Uterus (tissue), 3 donors: ENCODE measurements at regions not wholly inside any gene's neighbourhood (a gene's known extent, or its start where the extent isn't known, plus 50 kb on each side); places are given as distances from the start of the nearest gene placed in this dataset.
"Not testable (repeated sequence)": the region's sequence is repeated elsewhere in the genome, so short reads cannot be mapped to it uniquely, and the experiment has no call there.

Experiments used
- DNase-seq, 2 donors: peaks; one replicate each; pipeline ENCODE4 v3.0.0-alpha.2; 2019 to 2020
- H3K27ac ChIP-seq, 2 donors: fragments of 200-600 bp; sonication (generic); 1 replicate in 1 of 2; 2 replicates in 1 of 2; pipeline ENCODE4 v1.5.1; 2016 to 2018
- H3K27me3 ChIP-seq, 2 donors: fragments of 200-600 bp; sonication (generic); one replicate each; pipeline ENCODE4 v1.5.1; 2018 to 2019; ENCODE audit warnings: control low read depth in 1 of 2
- H3K36me3 ChIP-seq, 2 donors: fragments of 200-600 bp; sonication (generic); one replicate each; pipeline ENCODE4 v1.5.1; 2019; ENCODE audit warnings: control low read depth in 1 of 2
- H3K4me1 ChIP-seq, 2 donors: fragments of 200-600 bp; sonication (generic); one replicate each; pipeline ENCODE4 v1.5.1; 2018 to 2019; ENCODE audit warnings: control low read depth in 1 of 2
- H3K4me3 ChIP-seq, 2 donors: fragments of 200-600 bp; sonication (generic); 1 replicate in 1 of 2; 2 replicates in 1 of 2; pipeline ENCODE4 v1.5.1; 2018 to 2019; ENCODE audit warnings: mild to moderate bottlenecking in 1 of 2
- H3K9me3 ChIP-seq, 2 donors: fragments of 200-600 bp; sonication (generic); one replicate each; pipeline ENCODE4 v1.5.1; 2019; ENCODE audit warnings: control low read depth in 1 of 2
- POLR2A ChIP-seq, 2 donors: fragments of 450-650 bp; IDR thresholded peaks; one replicate each; pipeline ENCODE4 v1.6.1; 2016; ENCODE audit warnings: antibody characterized with exemption in 2 of 2, mild to moderate bottlenecking in 1 of 2, moderate library complexity in 1 of 2
- intact Hi-C: fragments of 100-400 bp; cut with DNase I; formaldehyde crosslinking; loops from one replicate; pipeline ENCODE4 v1.15.1; 2023; ENCODE audit warnings: low total_unique reads
- TF ChIP-seq, protein P1 (sequence below), 4 experiments: fragments of 200-600 bp in 2 of 4; fragments of 450-650 bp in 2 of 4; sonication (generic) in 2 of 4; IDR thresholded peaks; one replicate each; pipeline ENCODE4 v1.5.1; 2016 to 2019; ENCODE audit warnings: antibody characterized with exemption in 4 of 4, mild to moderate bottlenecking in 2 of 4, moderate library complexity in 1 of 4
- donor health status: DM: yes; HTN: yes; CAD: no.

GRCh38 chr1:96104906-96105305 lies 616.7 kb upstream of the PTBP2 start:
- intact Hi-C loops = no loop called here
- no peak for DNase-seq
- no peaks in the 10 kb centered on the region for H3K27me3 ChIP-seq
- H3K27ac ChIP-seq = no peak overlapping the region
- H3K4me1 ChIP-seq = no peaks in the 10 kb centered on the region
- TF ChIP-seq, protein P1, sequence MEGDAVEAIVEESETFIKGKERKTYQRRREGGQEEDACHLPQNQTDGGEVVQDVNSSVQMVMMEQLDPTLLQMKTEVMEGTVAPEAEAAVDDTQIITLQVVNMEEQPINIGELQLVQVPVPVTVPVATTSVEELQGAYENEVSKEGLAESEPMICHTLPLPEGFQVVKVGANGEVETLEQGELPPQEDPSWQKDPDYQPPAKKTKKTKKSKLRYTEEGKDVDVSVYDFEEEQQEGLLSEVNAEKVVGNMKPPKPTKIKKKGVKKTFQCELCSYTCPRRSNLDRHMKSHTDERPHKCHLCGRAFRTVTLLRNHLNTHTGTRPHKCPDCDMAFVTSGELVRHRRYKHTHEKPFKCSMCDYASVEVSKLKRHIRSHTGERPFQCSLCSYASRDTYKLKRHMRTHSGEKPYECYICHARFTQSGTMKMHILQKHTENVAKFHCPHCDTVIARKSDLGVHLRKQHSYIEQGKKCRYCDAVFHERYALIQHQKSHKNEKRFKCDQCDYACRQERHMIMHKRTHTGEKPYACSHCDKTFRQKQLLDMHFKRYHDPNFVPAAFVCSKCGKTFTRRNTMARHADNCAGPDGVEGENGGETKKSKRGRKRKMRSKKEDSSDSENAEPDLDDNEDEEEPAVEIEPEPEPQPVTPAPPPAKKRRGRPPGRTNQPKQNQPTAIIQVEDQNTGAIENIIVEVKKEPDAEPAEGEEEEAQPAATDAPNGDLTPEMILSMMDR (IDR thresholded peaks at IDR 0.05) = no peak
- TF ChIP-seq POLR2A (IDR thresholded peaks at IDR 0.05) = no peak
- no peaks in the 10 kb centered on the region for H3K9me3 ChIP-seq
- H3K36me3 ChIP-seq = no peaks in the 10 kb centered on the region
- no peak overlapping the region for H3K4me3 ChIP-seq

GRCh38 chr1:96116731-96117130 lies 604.9 kb upstream of the PTBP2 start:
- Histone ChIP-seq H3K4me3 (no peak overlapping the region), H3K4me1 (no peaks in the 10 kb centered on the region), H3K36me3 (no peaks in the 10 kb centered on the region), H3K9me3 (no peaks in the 10 kb centered on the region), H3K27me3 (no peaks in the 10 kb centered on the region), H3K27ac (no peak overlapping the region)
- TF ChIP-seq POLR2A (IDR thresholded peaks at IDR 0.05) = no peak
- intact Hi-C loops = no loop called here
- no peak for DNase-seq

DNA sequence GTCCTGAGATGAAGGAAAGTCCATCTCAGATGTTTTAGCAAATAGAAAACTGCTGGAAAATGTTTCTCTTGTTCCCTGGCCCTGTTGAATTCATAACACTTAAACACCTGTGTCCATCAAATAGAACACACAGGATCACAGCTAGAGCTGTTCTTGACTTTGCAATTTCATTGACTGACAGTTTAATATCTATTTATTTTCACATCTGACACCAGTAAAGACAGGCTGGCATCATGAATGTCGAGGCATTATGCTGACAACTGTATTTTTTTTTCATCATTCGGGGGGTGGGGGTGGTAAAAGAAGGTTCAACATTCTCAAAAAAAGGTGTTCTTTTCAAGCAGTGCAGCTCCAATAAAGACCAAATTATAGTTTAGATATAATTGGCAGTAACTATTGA lies 591.2 kb upstream of the PTBP2 start:
- H3K27me3 ChIP-seq = no peaks in the 10 kb centered on the region
- H3K9me3 ChIP-seq = no peaks in the 10 kb centered on the region
- DNase-seq = no peak
- intact Hi-C loops = no loop called here
- TF ChIP-seq, protein P1 (IDR thresholded peaks at IDR 0.05) = no peak
- no peak for TF ChIP-seq POLR2A (IDR thresholded peaks at IDR 0.05)
- no peak overlapping the region for H3K27ac ChIP-seq
- no peak overlapping the region for H3K4me3 ChIP-seq
- no peaks in the 10 kb centered on the region for H3K4me1 ChIP-seq
- H3K36me3 ChIP-seq = no peaks in the 10 kb centered on the region

DNA sequence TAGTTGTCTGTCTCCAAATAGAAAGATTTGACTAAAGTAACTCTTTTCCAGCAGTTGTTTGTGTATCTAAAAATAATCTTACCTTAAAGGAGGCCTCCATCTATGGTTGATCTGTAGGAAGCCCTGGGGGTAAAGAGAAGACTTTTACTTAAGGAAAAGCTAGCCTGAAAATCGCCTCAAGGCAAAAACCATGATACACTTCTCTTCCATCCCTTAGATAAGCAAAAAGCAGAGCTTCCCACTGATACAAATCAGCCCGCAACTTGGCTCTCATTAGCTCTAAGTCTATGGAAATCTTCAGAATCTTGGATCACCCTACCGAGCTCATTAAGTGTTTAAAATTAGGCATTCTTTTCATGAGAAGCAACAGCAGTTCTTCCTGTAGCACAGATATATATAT lies 576.9 kb upstream of the PTBP2 start:
- Histone ChIP-seq H3K4me1 (no peaks in the 10 kb centered on the region), H3K27me3 (no peaks in the 10 kb centered on the region), H3K36me3 (no peaks in the 10 kb centered on the region), H3K4me3 (no peak overlapping the region), H3K9me3 (no peaks in the 10 kb centered on the region), H3K27ac (no peak overlapping the region)
- DNase-seq = no peak
- intact Hi-C loops = no loop called here
- no peak for TF ChIP-seq POLR2A (IDR thresholded peaks at IDR 0.05)
- TF ChIP-seq, protein P1 (IDR thresholded peaks at IDR 0.05) = no peak

DNA sequence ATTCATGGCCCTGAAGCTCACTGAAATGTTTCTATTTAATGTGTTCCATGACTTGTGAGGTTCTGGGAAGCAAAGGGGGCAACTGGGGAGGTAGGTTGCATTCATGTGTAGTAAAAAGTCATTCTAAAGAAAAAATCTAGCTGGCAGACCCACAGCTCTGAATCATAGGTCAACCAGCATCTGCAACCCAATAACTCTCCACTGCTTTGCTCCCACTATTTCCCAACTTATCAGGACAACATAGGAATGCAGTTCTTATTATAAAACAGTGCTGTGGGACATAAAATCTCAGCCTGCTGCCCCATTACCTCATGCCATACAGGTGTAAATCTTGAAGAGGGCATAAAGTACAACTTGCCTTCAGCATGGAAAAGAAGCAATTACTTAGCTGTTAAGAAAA lies 576.1 kb upstream of the PTBP2 start:
- TF ChIP-seq POLR2A (IDR thresholded peaks at IDR 0.05) = no peak
- TF ChIP-seq, protein P1 (IDR thresholded peaks at IDR 0.05) = no peak
- Histone ChIP-seq H3K9me3 (no peaks in the 10 kb centered on the region), H3K4me3 (no peak overlapping the region), H3K27me3 (no peaks in the 10 kb centered on the region), H3K4me1 (no peaks in the 10 kb centered on the region), H3K27ac (no peak overlapping the region), H3K36me3 (no peaks in the 10 kb centered on the region)
- no peak for DNase-seq
- intact Hi-C loops = no loop called here

DNA sequence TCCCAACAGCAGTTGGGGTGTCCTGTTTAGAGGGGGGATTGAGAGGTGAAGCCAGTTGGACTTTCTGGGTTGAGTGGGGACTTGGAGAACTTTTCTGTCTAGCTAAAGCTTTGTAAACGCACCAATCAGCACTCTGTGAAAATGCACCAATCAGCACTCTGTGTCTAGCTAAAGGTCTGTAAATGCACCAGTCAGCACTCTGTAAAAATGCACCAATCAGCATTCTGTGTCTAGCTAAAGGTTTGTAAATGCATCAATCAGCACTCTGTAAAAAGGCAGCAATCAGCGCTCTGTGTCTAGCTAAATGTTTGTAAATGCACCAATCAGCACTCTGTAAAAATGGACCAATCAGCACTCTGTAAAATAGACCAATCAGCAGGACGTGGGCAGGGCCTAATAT lies 568.6 kb upstream of the PTBP2 start:
- H3K4me1 ChIP-seq, DNase-seq, H3K4me3 ChIP-seq, intact Hi-C loops, H3K27me3 ChIP-seq, H3K36me3 ChIP-seq, H3K9me3 ChIP-seq, H3K27ac ChIP-seq: not testable (repeated sequence)
